Activated CD8-positive, alpha-beta T cell treated with anti-CD3 and anti-CD28 coated beads for 36 hours (primary cell): ENCODE measurements at regions not wholly inside any gene's neighbourhood (a gene's known extent, or its start where the extent isn't known, plus 50 kb on each side); places are given as distances from the start of the nearest gene placed in this dataset.

Experiments used
- ATAC-seq: fragments of 200-7000 bp; cut with Tn5 transposase; one replicate; pipeline ENCODE4 v1.10.0; 2021; ENCODE audit warnings: mild to moderate bottlenecking, moderate library complexity
- CTCF ChIA-PET: fragments of 350-600 bp; sonication (Branson Sonifier 250); formaldehyde crosslinking; loops from one replicate; lab custom pipeline; 2021; ENCODE audit warnings: antibody characterized with exemption; lab: Charles Lee
- POLR2A ChIA-PET: fragments of 350-600 bp; sonication (Branson Sonifier 250); formaldehyde crosslinking; loops from one replicate; lab custom pipeline; 2021; ENCODE audit warnings: antibody characterized with exemption; lab: Charles Lee
- DNase-seq: peaks from one replicate; pipeline ENCODE4 v3.0.0-alpha.2; 2020
- H3K27ac Mint-ChIP-seq: one replicate; pipeline ENCODE4 v1.8.0; 2021; ENCODE audit warnings: mild to moderate bottlenecking, mixed read lengths
- H3K27me3 Mint-ChIP-seq: one replicate; pipeline ENCODE4 v1.8.0; 2021; ENCODE audit warnings: mixed read lengths
- H3K36me3 Mint-ChIP-seq: one replicate; pipeline ENCODE4 v1.8.0; 2021; ENCODE audit warnings: low read depth, mixed read lengths
- H3K4me1 Mint-ChIP-seq: one replicate; pipeline ENCODE4 v1.8.0; 2021; ENCODE audit warnings: low read depth, mixed read lengths
- H3K4me3 Mint-ChIP-seq: one replicate; pipeline ENCODE4 v1.8.0; 2021; ENCODE audit warnings: mild to moderate bottlenecking, moderate library complexity, mixed read lengths
- H3K9me3 Mint-ChIP-seq: one replicate; pipeline ENCODE4 v1.8.0; 2021; ENCODE audit warnings: mixed read lengths
- intact Hi-C: fragments of 100-400 bp; cut with micrococcal nuclease; formaldehyde crosslinking; loops from one replicate; pipeline ENCODE4 v1.10.0; 2022
- TF ChIP-seq, protein P1 (sequence below): fragments of 200-600 bp; IDR thresholded peaks from one replicate; pipeline ENCODE4 v1.8.0; 2022; ENCODE audit warnings: antibody characterized with exemption, mild to moderate bottlenecking

DNA sequence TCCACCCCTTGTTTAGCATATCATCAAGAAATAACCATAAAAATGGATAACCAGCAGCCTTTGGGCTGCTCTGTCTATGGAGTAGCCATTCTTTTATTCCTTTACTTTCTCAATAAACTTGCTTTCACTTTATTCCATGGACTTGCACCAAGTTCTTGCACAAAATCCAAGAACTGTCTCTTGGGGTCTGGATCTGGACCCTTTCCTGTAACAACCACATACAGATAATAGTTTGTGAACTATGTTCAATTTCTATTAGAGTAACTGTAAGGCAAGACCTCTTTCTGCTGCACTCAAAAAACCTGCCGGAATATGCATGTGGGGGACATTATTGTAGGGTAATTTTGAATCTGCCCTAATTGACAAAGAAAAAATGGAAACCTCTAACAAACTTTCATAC is 66.9 kb upstream of the TMEM215 start:
- H3K27me3 Mint-ChIP-seq: peaks cover 1% of the 10 kb centered on the region
- no peaks in the 10 kb centered on the region for H3K4me1 Mint-ChIP-seq
- ChIA-PET CTCF (no interaction called here), POLR2A (no interaction called here)
- intact Hi-C loops: no loop called here
- ATAC-seq (no peak), DNase-seq (no peak)
- H3K4me3 Mint-ChIP-seq: no peak overlapping the region
- TF ChIP-seq, protein P1, sequence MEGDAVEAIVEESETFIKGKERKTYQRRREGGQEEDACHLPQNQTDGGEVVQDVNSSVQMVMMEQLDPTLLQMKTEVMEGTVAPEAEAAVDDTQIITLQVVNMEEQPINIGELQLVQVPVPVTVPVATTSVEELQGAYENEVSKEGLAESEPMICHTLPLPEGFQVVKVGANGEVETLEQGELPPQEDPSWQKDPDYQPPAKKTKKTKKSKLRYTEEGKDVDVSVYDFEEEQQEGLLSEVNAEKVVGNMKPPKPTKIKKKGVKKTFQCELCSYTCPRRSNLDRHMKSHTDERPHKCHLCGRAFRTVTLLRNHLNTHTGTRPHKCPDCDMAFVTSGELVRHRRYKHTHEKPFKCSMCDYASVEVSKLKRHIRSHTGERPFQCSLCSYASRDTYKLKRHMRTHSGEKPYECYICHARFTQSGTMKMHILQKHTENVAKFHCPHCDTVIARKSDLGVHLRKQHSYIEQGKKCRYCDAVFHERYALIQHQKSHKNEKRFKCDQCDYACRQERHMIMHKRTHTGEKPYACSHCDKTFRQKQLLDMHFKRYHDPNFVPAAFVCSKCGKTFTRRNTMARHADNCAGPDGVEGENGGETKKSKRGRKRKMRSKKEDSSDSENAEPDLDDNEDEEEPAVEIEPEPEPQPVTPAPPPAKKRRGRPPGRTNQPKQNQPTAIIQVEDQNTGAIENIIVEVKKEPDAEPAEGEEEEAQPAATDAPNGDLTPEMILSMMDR: no peak
- no peak overlapping the region for H3K27ac Mint-ChIP-seq
- no peaks in the 10 kb centered on the region for H3K9me3 Mint-ChIP-seq
- H3K36me3 Mint-ChIP-seq: no peaks in the 10 kb centered on the region

GRCh38 chr9:32716955-32717543 is 66.3 kb upstream of the TMEM215 start:
- ATAC-seq: no peak
- TF ChIP-seq, protein P1: no peak

DNA sequence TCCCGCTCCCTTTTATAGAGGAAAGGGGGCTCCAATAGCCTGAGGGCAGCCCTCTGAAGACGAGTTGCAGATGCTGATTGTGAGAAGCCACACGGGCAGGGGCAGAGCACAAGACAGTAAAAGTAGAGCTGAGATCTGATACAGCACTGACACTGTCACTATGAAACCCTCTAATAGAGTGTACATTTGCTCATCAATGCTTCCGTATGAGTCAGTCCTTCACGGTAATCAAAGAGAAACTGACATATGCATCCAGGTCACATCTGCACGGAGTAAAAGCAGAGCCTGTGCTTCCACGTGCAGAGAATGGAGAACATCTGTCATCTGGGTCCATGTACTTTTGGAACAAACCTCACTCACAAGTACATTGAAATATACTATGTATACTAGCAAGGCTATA is 60.6 kb upstream of the TMEM215 start:
- H3K9me3 Mint-ChIP-seq: no peaks in the 10 kb centered on the region
- no peak for DNase-seq
- H3K27ac Mint-ChIP-seq: no peak overlapping the region
- ChIA-PET POLR2A (no interaction called here), CTCF (no interaction called here)
- TF ChIP-seq, protein P1: no peak
- no peaks in the 10 kb centered on the region for H3K4me1 Mint-ChIP-seq
- no peak for ATAC-seq
- H3K4me3 Mint-ChIP-seq: no peak overlapping the region
- intact Hi-C loops: no loop called here
- H3K27me3 Mint-ChIP-seq: peaks cover 5% of the 10 kb centered on the region
- no peaks in the 10 kb centered on the region for H3K36me3 Mint-ChIP-seq

More at GRCh38 chr9:32716955-32717543, 66.3 kb upstream of the TMEM215 start:
- H3K36me3 Mint-ChIP-seq: no peaks in the 10 kb centered on the region
- ChIA-PET POLR2A (no interaction called here), CTCF (no interaction called here)
- DNase-seq: no peak
- H3K9me3 Mint-ChIP-seq: no peaks in the 10 kb centered on the region
- H3K27ac Mint-ChIP-seq: no peak overlapping the region
- peaks cover 1% of the 10 kb centered on the region for H3K27me3 Mint-ChIP-seq
- intact Hi-C loops: no loop called here
- H3K4me3 Mint-ChIP-seq: no peak overlapping the region
- H3K4me1 Mint-ChIP-seq: no peaks in the 10 kb centered on the region

GRCh38 chr9:32723789-32724325 is 59.5 kb upstream of the TMEM215 start:
- H3K9me3 Mint-ChIP-seq: peaks cover 3% of the 10 kb centered on the region
- POLR2A ChIA-PET: no interaction called here
- intact Hi-C loops: no loop called here
- no peaks in the 10 kb centered on the region for H3K4me1 Mint-ChIP-seq
- CTCF ChIA-PET: no interaction called here
- TF ChIP-seq, protein P1: no peak
- no peaks in the 10 kb centered on the region for H3K36me3 Mint-ChIP-seq
- ATAC-seq (no peak), DNase-seq (no peak)
- H3K27ac Mint-ChIP-seq: no peak overlapping the region
- H3K4me3 Mint-ChIP-seq: no peak overlapping the region
- peaks cover 3% of the 10 kb centered on the region for H3K27me3 Mint-ChIP-seq

DNA sequence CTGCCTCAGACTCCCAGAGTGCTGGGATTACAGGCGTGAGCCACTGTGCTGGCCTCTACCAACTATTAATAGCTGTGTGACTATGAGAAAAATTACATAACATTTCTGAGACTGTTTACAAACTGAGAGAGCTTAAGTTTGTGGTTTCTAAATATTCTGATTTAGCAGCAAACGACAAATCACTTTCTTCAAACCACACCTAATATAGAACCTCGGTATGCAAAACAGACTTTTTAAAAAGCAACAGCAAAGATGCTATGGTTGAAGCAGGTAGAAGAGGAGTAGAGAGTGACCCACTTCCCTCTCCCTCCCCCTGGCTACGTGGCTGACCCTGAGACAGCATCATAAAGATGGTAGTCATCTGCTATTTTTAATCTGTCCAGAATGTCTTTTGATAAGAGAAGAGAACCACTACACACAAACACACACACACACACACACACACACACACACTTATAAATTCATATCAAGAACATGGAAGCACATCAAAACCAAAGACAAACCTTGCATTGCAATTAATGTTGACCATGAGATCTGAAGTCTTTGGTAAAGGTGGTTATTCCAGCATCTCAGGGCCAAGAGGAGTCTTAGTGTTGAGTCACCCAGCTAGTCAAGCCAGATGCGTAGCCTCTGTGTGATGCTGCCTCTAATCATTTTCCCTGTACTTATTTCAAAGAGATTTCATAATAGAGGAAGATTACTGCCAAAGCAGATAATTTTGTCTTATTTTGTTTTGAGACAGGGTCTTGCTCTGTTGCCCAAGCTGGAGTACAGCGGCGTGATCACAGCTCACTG is 58.1 kb upstream of the TMEM215 start:
- CTCF ChIA-PET: no interaction called here
- no peak for ATAC-seq
- peaks cover 5% of the 10 kb centered on the region for H3K9me3 Mint-ChIP-seq

More for the DNA sequence above, 58.1 kb upstream of the TMEM215 start:
- no peak for DNase-seq
- H3K4me1 Mint-ChIP-seq: no peaks in the 10 kb centered on the region
- POLR2A ChIA-PET: no interaction called here
- TF ChIP-seq, protein P1: no peak
- no peaks in the 10 kb centered on the region for H3K36me3 Mint-ChIP-seq
- no peak overlapping the region for H3K4me3 Mint-ChIP-seq
- H3K27ac Mint-ChIP-seq: no peak overlapping the region
- intact Hi-C loops: no loop called here
- H3K27me3 Mint-ChIP-seq: peaks cover 3% of the 10 kb centered on the region
